ENCODE measurements at regions not wholly inside any gene's neighbourhood (a gene's known extent, or its start where the extent isn't known, plus 50 kb on each side); places are given as distances from the start of the nearest gene placed in this dataset.

DNA sequence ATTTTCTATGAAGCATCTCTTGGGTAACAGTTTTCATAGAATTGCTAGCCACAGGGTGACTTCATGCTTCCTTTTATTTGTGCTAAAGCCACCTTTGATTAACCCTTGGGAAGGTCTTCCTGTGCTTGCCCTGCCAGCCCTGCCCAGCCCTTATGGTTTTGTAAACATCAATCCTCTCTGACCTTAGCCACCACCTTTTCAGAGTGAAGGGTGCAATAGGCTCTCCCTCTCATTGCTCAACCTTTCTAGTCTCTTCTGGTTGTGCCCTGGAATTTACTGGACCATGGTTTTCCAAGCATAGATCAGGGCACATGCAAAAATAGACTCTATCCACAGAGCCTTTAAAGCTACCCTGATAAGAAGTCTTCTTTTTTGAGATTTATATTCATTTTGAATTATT, 77.7 kb upstream of the FRMD6 start:
- intact Hi-C loops (cut with micrococcal nuclease; ENCODE audit: unreplicated experiment) = no loop called here
- ChIA-PET POLR2A (ENCODE audit: low non-redundant PET) (no interaction called here), CTCF (no interaction called here)
- no peak for TF ChIP-seq EZH2 (IDR thresholded peaks at IDR 0.05; ENCODE audit: borderline replicate concordance, low read depth, low read length, poor library complexity, severe bottlenecking)
- TF ChIP-seq, protein P1, sequence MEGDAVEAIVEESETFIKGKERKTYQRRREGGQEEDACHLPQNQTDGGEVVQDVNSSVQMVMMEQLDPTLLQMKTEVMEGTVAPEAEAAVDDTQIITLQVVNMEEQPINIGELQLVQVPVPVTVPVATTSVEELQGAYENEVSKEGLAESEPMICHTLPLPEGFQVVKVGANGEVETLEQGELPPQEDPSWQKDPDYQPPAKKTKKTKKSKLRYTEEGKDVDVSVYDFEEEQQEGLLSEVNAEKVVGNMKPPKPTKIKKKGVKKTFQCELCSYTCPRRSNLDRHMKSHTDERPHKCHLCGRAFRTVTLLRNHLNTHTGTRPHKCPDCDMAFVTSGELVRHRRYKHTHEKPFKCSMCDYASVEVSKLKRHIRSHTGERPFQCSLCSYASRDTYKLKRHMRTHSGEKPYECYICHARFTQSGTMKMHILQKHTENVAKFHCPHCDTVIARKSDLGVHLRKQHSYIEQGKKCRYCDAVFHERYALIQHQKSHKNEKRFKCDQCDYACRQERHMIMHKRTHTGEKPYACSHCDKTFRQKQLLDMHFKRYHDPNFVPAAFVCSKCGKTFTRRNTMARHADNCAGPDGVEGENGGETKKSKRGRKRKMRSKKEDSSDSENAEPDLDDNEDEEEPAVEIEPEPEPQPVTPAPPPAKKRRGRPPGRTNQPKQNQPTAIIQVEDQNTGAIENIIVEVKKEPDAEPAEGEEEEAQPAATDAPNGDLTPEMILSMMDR (conservative IDR thresholded peaks at IDR 0.05; ENCODE audit: low read depth, low read length) = no peak
- no peaks in the 10 kb centered on the region for H3K36me3 ChIP-seq (ENCODE audit: insufficient read depth, low read length, poor library complexity, severe bottlenecking)
- no peak for DNase-seq (ENCODE audit: low spot score)
- H3K4me3 ChIP-seq (ENCODE audit: low read depth, low read length, poor library complexity, severe bottlenecking) = no peak overlapping the region
- H3K27me3 ChIP-seq (replicated peaks; ENCODE audit: insufficient read depth, low read depth, low read length, poor library complexity) = no peaks in the 10 kb centered on the region
- H3K4me1 ChIP-seq (ENCODE audit: insufficient read depth, low read length, poor library complexity, severe bottlenecking) = no peaks in the 10 kb centered on the region
- no TSS peak for BruUV-seq (replicated peaks)
- H3K9me3 ChIP-seq (ENCODE audit: low read depth, low read length, poor library complexity, severe bottlenecking) = no peaks in the 10 kb centered on the region
- H3K27ac ChIP-seq (ENCODE audit: low read depth, low read length, poor library complexity, severe bottlenecking) = no peak overlapping the region

DNA sequence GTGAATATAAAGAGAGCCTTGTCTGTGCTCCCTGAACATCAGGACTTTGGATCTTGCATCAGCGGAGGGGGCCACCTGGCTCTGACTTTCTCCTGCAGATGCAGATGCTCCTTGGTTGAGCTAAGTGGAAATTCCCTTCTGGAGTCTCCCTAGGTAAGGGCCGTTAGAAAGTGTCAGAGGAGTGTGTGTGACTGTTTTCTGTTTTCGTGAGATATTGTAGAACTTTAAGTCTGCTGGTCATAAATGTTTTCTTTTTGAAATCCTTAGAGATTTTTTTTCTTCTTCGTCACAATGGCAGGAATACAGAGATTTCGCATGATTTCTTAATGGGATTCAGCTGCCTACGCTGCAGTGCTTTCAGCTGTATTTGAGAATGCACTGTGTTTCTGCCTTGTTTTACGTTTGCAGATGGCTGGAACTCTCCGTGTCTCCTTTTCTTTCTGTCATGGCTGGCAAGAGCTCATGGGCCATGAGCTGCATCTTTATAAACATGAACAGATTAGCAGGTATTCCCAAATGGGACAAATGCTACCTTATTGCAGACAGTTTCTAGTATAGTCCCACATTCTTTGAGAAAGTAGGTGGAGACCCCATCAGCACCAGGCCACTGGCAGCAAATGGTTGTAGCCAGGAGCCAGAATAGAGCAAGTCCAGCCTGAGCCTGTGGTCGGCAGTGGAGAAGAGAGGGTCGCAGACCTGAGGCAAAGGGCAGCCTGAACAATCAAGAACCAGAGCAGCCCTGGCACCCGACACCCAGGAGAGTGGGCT, 76.2 kb upstream of the FRMD6 start:
- POLR2A ChIA-PET (ENCODE audit: low non-redundant PET) = no interaction called here
- Histone ChIP-seq H3K4me1 (ENCODE audit: insufficient read depth, low read length, poor library complexity, severe bottlenecking) (no peaks in the 10 kb centered on the region), H3K36me3 (ENCODE audit: insufficient read depth, low read length, poor library complexity, severe bottlenecking) (no peaks in the 10 kb centered on the region), H3K27me3 (replicated peaks; ENCODE audit: insufficient read depth, low read depth, low read length, poor library complexity) (no peaks in the 10 kb centered on the region), H3K9me3 (ENCODE audit: low read depth, low read length, poor library complexity, severe bottlenecking) (no peaks in the 10 kb centered on the region), H3K27ac (ENCODE audit: low read depth, low read length, poor library complexity, severe bottlenecking) (no peak overlapping the region), H3K4me3 (ENCODE audit: low read depth, low read length, poor library complexity, severe bottlenecking) (no peak overlapping the region)
- intact Hi-C loops (cut with micrococcal nuclease; ENCODE audit: unreplicated experiment) = no loop called here
- CTCF ChIA-PET = no interaction called here
- no peak for DNase-seq (ENCODE audit: low spot score)
- TF ChIP-seq, protein P1 (conservative IDR thresholded peaks at IDR 0.05; ENCODE audit: low read depth, low read length) = no peak
- TF ChIP-seq EZH2 (IDR thresholded peaks at IDR 0.05; ENCODE audit: borderline replicate concordance, low read depth, low read length, poor library complexity, severe bottlenecking) = no peak
- no TSS peak for BruUV-seq (replicated peaks)

DNA sequence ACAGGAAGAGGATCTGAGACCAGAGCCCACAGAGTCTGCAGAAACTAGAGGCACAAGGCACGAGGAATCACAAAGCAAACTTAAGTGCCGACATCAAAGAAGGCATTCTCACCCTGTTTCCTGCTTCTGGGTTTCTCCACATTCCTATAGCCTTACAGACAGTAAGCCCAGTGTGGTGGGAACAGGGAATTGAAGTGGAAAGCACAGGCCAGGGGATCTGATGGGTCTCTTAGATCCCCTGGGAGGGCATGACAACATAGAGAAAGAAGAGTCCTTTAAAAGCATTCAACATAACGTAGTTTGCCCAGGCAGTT, 75.6 kb upstream of the FRMD6 start:
- CTCF ChIA-PET = no interaction called here

More for the DNA sequence above, 75.6 kb upstream of the FRMD6 start:
- Histone ChIP-seq H3K27me3 (replicated peaks; ENCODE audit: insufficient read depth, low read depth, low read length, poor library complexity) (no peaks in the 10 kb centered on the region), H3K4me3 (ENCODE audit: low read depth, low read length, poor library complexity, severe bottlenecking) (no peak overlapping the region), H3K4me1 (ENCODE audit: insufficient read depth, low read length, poor library complexity, severe bottlenecking) (no peaks in the 10 kb centered on the region), H3K9me3 (ENCODE audit: low read depth, low read length, poor library complexity, severe bottlenecking) (no peaks in the 10 kb centered on the region), H3K36me3 (ENCODE audit: insufficient read depth, low read length, poor library complexity, severe bottlenecking) (no peaks in the 10 kb centered on the region), H3K27ac (ENCODE audit: low read depth, low read length, poor library complexity, severe bottlenecking) (no peak overlapping the region)
- no peak for DNase-seq (ENCODE audit: low spot score)
- POLR2A ChIA-PET (ENCODE audit: low non-redundant PET) = no interaction called here
- intact Hi-C loops (cut with micrococcal nuclease; ENCODE audit: unreplicated experiment) = no loop called here
- no TSS peak for BruUV-seq (replicated peaks)
- TF ChIP-seq, protein P1 (conservative IDR thresholded peaks at IDR 0.05; ENCODE audit: low read depth, low read length) = no peak
- no peak for TF ChIP-seq EZH2 (IDR thresholded peaks at IDR 0.05; ENCODE audit: borderline replicate concordance, low read depth, low read length, poor library complexity, severe bottlenecking)

Measured in A673 (cell line).